OCI-M1 (cell line): ENCODE measurements at regions not wholly inside any gene's neighbourhood (a gene's known extent, or its start where the extent isn't known, plus 50 kb on each side); places are given as distances from the start of the nearest gene placed in this dataset.

Experiments
- DNase-seq: peaks from one replicate; lab custom pipeline; 2025; lab: John Stamatoyannopoulos, UW

- DNase-seq = peak; percentile 6
Measured at GRCh38 chr2:185147361-185147760, 549.0 kb downstream of the ZNF804A start.

- no peak for DNase-seq
Measured at GRCh38 chr2:185152186-185152585, 553.9 kb downstream of the ZNF804A start.

DNA sequence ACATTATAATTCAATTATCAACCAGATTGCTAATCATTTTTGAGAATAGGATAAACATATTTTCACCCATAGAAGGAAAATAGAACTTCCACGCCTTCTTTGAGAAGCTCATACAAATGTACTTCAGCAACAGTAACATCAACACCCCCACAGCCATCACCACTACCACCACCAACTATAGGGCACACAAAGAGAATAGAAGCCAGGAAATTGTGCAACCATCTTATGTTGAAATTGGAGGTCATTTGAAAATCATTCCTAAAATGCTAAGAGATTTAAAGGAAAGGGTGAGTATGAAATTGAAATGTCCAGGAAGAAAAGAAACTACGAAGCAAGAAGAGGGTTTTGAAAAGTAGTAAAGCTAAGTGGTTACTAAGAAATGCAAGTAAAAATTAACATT, 563.4 kb downstream of the ZNF804A start:
- DNase-seq = no peak

- DNase-seq = no peak
Measured at GRCh38 chr2:185174353-185174752, 564.3 kb upstream of the FSIP2 start.

DNA sequence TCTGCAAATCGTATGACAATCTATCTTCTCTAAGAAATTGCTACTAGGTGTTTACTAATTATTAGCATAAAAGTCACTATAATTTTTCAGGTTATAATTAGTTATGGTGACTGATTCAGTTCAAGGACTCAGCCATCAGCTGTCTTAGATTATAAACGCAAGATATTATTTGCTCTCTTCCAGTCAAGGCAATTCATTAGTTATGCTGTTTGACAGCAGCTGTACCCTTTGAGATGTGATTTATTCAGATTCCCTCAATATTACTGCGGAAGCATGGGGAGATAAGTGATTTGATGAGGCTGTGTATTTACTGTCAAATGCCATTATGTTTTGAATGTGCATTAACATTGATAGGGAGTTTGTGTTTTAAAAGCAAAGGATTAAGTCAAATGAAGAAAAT, 558.9 kb upstream of the FSIP2 start:
- no peak for DNase-seq

- DNase-seq = peak; percentile 12
Measured at GRCh38 chr2:185181901-185182300, 556.7 kb upstream of the FSIP2 start.

- DNase-seq = no peak
Measured at GRCh38 chr2:185185044-185185443, 553.6 kb upstream of the FSIP2 start.

DNA sequence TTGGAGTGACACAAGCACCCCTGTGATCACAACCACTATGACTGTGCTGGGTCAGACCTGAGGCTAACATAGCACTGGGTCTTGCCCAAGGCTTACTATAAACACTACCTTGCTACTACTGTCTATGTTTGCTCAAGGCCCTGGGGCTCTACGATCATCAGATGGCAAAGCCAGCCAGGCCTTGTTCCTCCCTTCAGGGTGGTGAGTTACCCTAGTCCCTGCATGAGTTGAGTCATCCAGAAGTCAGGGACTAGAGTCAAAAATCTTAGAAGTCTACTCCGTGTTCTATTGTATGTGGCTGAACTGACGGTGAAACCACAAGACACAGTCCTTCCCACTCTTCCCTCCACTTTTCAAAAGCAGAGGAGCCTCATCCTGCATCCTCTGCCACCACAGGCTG, 551.2 kb upstream of the FSIP2 start:
- DNase-seq = no peak

- no peak for DNase-seq
Measured at GRCh38 chr2:185188656-185189055, 549.9 kb upstream of the FSIP2 start.

GRCh38 chr2:185201063-185201462, 537.5 kb upstream of the FSIP2 start:
- DNase-seq = no peak

DNA sequence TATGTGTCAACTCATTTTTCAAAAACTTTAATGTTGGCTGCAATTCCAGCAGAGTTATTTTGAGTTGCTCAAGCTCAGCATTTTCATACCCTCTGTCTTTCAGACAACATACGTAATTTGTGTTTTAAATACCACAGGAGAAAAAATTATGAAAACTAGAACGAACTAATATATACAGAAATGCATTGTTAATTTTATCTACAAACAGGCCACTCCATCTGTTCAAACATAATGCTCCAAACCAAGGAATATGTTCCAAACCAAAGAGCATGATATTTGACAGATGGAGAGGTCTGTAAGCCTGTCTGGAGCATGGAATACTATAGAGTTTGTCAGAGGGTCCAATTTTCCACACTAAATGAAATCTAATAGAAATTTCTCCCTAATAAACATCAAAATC, 536.2 kb upstream of the FSIP2 start:
- no peak for DNase-seq

GRCh38 chr2:185202945-185203528, 535.6 kb upstream of the FSIP2 start:
- DNase-seq = no peak

DNA sequence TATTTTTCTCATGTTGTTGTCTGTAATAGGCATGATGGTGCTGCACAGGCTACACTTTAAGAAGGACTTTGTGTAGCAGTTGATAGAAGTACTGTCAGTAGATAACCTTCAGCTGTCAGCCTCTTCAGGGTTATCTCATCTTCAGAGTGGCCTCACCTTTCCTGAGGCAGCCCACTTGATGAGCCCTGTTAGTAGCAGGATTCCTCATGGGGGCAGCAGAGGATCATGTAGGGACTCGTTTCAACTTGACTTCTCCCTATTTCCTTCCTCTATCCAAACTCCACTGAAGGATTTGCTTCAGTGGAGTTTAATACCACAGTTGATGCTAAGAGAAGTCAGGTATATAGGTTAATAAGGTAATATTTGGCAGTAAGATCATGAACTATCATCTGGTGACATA, 530.3 kb upstream of the FSIP2 start:
- DNase-seq = peak; percentile 67

GRCh38 chr2:185215497-185215896, 523.1 kb upstream of the FSIP2 start:
- DNase-seq = no peak

GRCh38 chr2:185219981-185220380, 518.6 kb upstream of the FSIP2 start:
- DNase-seq = no peak

GRCh38 chr2:185222311-185222710, 516.3 kb upstream of the FSIP2 start:
- no peak for DNase-seq

DNA sequence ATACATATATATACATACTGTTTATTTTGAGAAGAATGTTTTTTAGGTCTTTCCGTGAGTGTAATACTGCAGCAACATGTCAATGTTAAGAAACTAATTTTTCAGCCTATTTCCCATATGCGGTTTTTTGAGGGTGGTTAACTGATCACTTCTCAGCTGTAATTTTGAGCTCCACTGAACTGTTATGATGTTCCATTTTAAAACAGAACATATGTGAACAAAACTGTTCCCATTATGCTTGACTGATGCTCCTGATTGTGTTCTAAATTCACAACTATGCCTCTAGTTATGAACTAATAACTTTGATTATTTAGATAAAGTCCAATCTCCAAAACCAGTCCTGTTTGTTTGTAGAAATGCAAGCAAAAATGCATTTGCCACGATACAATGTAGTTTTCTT, 511.2 kb upstream of the FSIP2 start:
- no peak for DNase-seq

DNA sequence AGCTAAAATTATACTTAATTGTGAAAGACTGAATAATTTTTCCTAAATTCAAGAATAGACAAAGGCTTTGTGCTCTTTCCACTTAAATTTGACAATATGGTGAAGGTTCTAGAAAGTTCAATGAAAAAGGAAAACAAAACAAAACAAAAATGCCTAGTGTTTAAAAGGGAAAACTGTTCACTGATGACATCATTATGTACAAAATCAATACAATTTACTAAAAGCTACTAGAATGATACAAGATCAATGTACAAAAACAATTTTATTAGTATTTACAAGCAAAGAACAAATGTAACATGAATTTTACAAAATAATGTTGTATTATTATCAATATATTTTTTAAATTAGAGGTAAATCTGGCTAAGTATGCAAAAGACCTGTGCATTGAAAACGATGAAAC, 499.1 kb upstream of the FSIP2 start:
- no peak for DNase-seq

- no peak for DNase-seq
Measured at GRCh38 chr2:185240796-185241195, 497.8 kb upstream of the FSIP2 start.

GRCh38 chr2:185241556-185241955, 497.0 kb upstream of the FSIP2 start:
- DNase-seq = no peak

DNA sequence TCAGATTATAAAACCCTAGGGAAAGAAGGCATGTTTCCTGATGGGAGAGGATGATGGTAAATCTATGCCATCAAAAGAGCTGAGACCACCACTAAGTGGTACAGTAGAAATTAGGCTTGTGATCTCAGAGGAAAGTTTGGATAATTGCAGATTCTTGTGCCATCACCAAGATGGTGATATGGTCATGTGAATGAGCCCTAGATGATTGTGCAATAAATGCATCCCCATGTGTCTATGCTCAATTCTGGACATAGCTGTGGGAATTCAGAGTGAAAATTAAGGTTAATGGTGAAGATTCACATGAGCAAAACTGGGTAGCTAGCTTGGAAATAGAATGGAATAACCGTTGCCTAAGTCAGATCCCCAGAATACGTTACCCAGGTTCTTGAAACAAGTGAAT, 496.1 kb upstream of the FSIP2 start:
- no peak for DNase-seq

- no peak for DNase-seq
Measured at GRCh38 chr2:185245216-185245615, 493.4 kb upstream of the FSIP2 start.

DNA sequence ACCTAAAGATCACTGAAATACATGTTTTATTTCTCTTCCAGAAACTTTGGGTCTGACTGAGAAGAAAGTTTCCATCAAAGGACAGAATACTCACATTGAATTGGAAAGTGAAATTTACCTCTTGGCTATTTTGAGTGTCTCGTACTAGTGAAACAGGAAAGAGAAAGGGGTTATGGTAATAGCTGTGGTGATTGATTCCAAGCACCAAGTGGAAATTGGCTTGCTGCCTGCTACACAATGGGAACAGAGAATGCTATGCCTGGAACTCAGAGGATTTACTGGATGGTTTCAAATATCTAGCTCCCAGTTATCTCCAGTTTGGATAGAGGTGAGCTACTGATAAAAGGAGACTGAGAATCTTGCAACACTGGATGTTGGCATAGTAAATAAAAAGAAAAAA, 492.8 kb upstream of the FSIP2 start:
- no peak for DNase-seq

GRCh38 chr2:185246717-185247116, 491.9 kb upstream of the FSIP2 start:
- no peak for DNase-seq

GRCh38 chr2:185255566-185255965, 483.0 kb upstream of the FSIP2 start:
- peak; percentile 22 for DNase-seq
